ENCODE measurements at regions not wholly inside any gene's neighbourhood (a gene's known extent, or its start where the extent isn't known, plus 50 kb on each side); places are given as distances from the start of the nearest gene placed in this dataset.

- no peaks in the 10 kb centered on the region for H3K9me3 ChIP-seq
- no peak overlapping the region for H3K27ac ChIP-seq
- DNase-seq = no peak
- ATAC-seq = no peak
- intact Hi-C loops (cut with DNase I) = no loop called here
- no peaks in the 10 kb centered on the region for H3K36me3 ChIP-seq
- no peak overlapping the region for H3K4me3 ChIP-seq
- no peaks in the 10 kb centered on the region for H3K27me3 ChIP-seq
- H3K4me1 ChIP-seq = peaks cover 3 to 34% of the 10 kb centered on the region in 2 donors
- no peak for TF ChIP-seq CTCF (IDR thresholded peaks at IDR 0.05)
Observed at GRCh38 chr1:234932106-234932505, 196.5 kb downstream of the TOMM20 start.

- Histone ChIP-seq H3K4me1 (peaks cover 9 to 40% of the 10 kb centered on the region in 2 donors), H3K36me3 (no peaks in the 10 kb centered on the region), H3K27ac (no peak overlapping the region), H3K27me3 (no peaks in the 10 kb centered on the region), H3K9me3 (no peaks in the 10 kb centered on the region), H3K4me3 (no peak overlapping the region)
- intact Hi-C loops (cut with DNase I) = no loop called here
- ATAC-seq (no peak), DNase-seq (no peak)
- no peak for TF ChIP-seq CTCF (IDR thresholded peaks at IDR 0.05)
Observed at GRCh38 chr1:234931404-234931973, 197.1 kb downstream of the TOMM20 start.

GRCh38 chr1:234929369-234929768, 199.3 kb downstream of the TOMM20 start:
- ATAC-seq = no peak

GRCh38 chr1:234928642-234929041, 200.0 kb downstream of the TOMM20 start:
- Histone ChIP-seq H3K4me3 (no peak overlapping the region), H3K9me3 (no peaks in the 10 kb centered on the region), H3K4me1 (peaks cover 14 to 39% of the 10 kb centered on the region in 2 donors), H3K36me3 (no peaks in the 10 kb centered on the region), H3K27me3 (no peaks in the 10 kb centered on the region), H3K27ac (no peak overlapping the region)
- no peak for TF ChIP-seq CTCF (IDR thresholded peaks at IDR 0.05)
- ATAC-seq (no peak), DNase-seq (no peak)
- intact Hi-C loops (cut with DNase I) = no loop called here

More at GRCh38 chr1:234929369-234929768, 199.3 kb downstream of the TOMM20 start:
- no peak overlapping the region for H3K27ac ChIP-seq
- H3K36me3 ChIP-seq = no peaks in the 10 kb centered on the region
- intact Hi-C loops (cut with DNase I) = no loop called here
- H3K4me3 ChIP-seq = no peak overlapping the region
- no peaks in the 10 kb centered on the region for H3K27me3 ChIP-seq
- H3K4me1 ChIP-seq = peaks cover 14 to 46% of the 10 kb centered on the region in 2 donors
- no peak for DNase-seq
- no peaks in the 10 kb centered on the region for H3K9me3 ChIP-seq
- no peak for TF ChIP-seq CTCF (IDR thresholded peaks at IDR 0.05)

DNA sequence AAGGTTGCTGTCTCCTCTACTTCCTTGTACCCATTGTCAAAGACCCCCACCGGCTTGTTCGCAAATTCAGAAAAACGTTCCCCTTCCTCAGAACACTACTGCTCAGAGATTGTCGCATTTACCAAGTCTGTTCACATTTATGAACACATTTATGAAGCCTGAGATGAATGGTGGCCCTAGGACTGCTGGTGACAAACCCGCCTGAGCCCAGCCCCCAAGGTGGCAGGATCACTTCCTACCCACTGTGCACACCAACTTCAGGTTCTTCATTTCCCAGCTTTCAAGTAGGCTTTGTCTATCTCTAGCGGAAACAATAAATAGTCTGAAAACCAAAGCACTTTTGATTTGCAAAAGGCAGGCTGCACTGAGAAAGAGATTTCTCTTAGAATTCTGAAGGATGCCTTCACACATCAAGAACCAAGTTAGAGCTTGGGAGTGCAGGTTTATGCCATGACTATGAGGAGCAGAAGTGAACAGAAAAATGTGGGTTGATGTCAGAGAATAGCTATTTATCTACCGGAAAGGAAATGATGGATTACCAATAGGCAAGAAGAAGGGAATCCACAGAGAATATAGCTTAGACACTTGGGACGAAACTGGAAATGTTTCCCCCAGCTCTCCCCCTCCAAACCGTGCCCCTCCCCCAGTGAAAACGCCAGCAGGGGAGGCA, 200.5 kb downstream of the TOMM20 start:
- Histone ChIP-seq H3K9me3 (no peaks in the 10 kb centered on the region), H3K27me3 (no peaks in the 10 kb centered on the region), H3K36me3 (no peaks in the 10 kb centered on the region), H3K4me3 (no peak overlapping the region), H3K4me1 (peaks cover 14 to 34% of the 10 kb centered on the region in 2 donors), H3K27ac (no peak overlapping the region)
- ATAC-seq (no peak), DNase-seq (no peak)
- intact Hi-C loops (cut with DNase I) = no loop called here
- TF ChIP-seq CTCF (IDR thresholded peaks at IDR 0.05) = no peak
